ENCODE measurements at regions not wholly inside any gene's neighbourhood (a gene's known extent, or its start where the extent isn't known, plus 50 kb on each side); places are given as distances from the start of the nearest gene placed in this dataset.

DNA sequence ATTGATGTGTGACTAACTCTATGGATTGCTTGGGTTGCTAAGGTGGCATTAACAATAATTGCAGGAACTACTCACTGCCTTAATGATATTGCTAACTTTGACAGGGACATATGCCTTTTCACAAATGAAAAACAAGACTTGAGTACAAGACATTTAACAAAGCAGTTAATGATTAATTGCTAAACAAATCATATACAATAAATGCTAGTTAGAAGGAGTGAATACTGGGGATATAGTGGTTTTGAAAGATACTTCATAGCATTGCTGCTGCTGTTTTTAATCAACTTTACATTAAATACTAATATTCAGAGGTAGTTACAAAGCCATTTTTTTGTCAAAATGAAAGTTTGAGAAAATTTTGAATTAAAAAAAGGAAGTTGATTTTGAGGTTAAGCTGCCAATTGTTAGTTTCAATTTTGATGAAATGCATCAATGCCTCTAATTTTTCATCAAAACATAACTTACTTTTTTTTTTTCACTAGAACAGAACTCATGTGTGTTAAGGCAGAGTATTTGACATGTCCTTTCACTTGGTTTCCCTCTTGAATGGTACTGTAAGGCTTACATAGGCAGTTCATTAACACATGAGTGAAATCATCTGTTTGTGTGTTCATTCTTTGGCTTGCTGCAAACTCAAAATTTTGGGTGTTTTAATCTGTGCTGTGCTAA is 106.2 kb upstream of the SEMA3D start:
- no peak for TF ChIP-seq EZH2phosphoT487 (IDR thresholded peaks at IDR 0.05; ENCODE audit: borderline replicate concordance)
- TF ChIP-seq, protein P1, sequence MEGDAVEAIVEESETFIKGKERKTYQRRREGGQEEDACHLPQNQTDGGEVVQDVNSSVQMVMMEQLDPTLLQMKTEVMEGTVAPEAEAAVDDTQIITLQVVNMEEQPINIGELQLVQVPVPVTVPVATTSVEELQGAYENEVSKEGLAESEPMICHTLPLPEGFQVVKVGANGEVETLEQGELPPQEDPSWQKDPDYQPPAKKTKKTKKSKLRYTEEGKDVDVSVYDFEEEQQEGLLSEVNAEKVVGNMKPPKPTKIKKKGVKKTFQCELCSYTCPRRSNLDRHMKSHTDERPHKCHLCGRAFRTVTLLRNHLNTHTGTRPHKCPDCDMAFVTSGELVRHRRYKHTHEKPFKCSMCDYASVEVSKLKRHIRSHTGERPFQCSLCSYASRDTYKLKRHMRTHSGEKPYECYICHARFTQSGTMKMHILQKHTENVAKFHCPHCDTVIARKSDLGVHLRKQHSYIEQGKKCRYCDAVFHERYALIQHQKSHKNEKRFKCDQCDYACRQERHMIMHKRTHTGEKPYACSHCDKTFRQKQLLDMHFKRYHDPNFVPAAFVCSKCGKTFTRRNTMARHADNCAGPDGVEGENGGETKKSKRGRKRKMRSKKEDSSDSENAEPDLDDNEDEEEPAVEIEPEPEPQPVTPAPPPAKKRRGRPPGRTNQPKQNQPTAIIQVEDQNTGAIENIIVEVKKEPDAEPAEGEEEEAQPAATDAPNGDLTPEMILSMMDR (conservative IDR thresholded peaks at IDR 0.05; ENCODE audit: low read length), result no peak

Measured in Loucy (cell line).